OCI-LY7 (cell line): ENCODE measurements at regions not wholly inside any gene's neighbourhood (a gene's known extent, or its start where the extent isn't known, plus 50 kb on each side); places are given as distances from the start of the nearest gene placed in this dataset.

Source experiments
- CTCF ChIP-seq: fragments of 200-600 bp; sonication (generic); conservative IDR thresholded peaks from 2 replicates; pipeline ENCODE4 v1.5.1; 2014; ENCODE audit warnings: mild to moderate bottlenecking, antibody characterized with exemption, low read length, moderate library complexity, mixed read lengths
- EZH2phosphoT487 ChIP-seq: fragments of 200-600 bp; sonication (generic); IDR thresholded peaks from 2 replicates; pipeline ENCODE4 v1.6.1; 2018; ENCODE audit warnings: low read depth, borderline replicate concordance, mild to moderate bottlenecking, mixed run types, antibody characterized with exemption, low read length, moderate library complexity, mixed read lengths

- no peak for TF ChIP-seq CTCF
- TF ChIP-seq EZH2phosphoT487: no peak
Measured at GRCh38 chr1:4856396-4856795, 202.0 kb downstream of the AJAP1 start.
